ENCODE measurements at regions not wholly inside any gene's neighbourhood (a gene's known extent, or its start where the extent isn't known, plus 50 kb on each side); places are given as distances from the start of the nearest gene placed in this dataset.

- Histone ChIP-seq H3K27ac (ENCODE audit: insufficient read depth, low read length) (no peak overlapping the region), H2BK20ac (ENCODE audit: low read depth, low read length) (no peak overlapping the region), H2AK5ac (ENCODE audit: low read depth, low read length) (no peak overlapping the region), H3K4me2 (ENCODE audit: low read depth, low read length) (no peak overlapping the region), H3K9me3 (ENCODE audit: control insufficient read depth, insufficient read depth, low read length) (0 out of 2 replicates have a peak, but pooled peaks cover 2% of the 10 kb centered on the region), H3K18ac (ENCODE audit: low read depth, low read length) (no peak overlapping the region), H3K4me1 (ENCODE audit: control insufficient read depth, insufficient read depth, low read length) (no peaks in the 10 kb centered on the region), H3K23ac (ENCODE audit: low read depth, low read length) (no peak overlapping the region), H4K8ac (ENCODE audit: low read depth in 2 of 2, low read length in 2 of 2) (no peak overlapping the region), H3K27me3 (ENCODE audit: control insufficient read depth, insufficient read depth, low read length) (no peaks in the 10 kb centered on the region), H3K9ac (ENCODE audit: low read depth, low read length) (no peak overlapping the region), H3K56ac (ENCODE audit: extremely low read depth, insufficient read depth, low read length) (no peak overlapping the region), H4K5ac (ENCODE audit: low read depth, low read length) (no peak overlapping the region), H3K4me3 (ENCODE audit: insufficient read depth, low read depth, low read length) (no peak overlapping the region), H2AK9ac (replicated peaks; ENCODE audit: low read depth, low read length, poor library complexity) (no peak overlapping the region), H4K91ac (ENCODE audit: insufficient read depth, low read depth, low read length) (no peak overlapping the region), H3K36me3 (ENCODE audit: control insufficient read depth, insufficient read depth, low read length) (no peaks in the 10 kb centered on the region), H4K20me1 (ENCODE audit: insufficient read depth, low read length) (no peaks in the 10 kb centered on the region), H3K79me1 (ENCODE audit: low read depth in 1 of 2, low read length in 2 of 2) (no peaks in the 10 kb centered on the region), H3K14ac (replicated peaks; ENCODE audit: low read depth, low read length) (no peak overlapping the region), H2BK5ac (ENCODE audit: low read depth, low read length, poor library complexity, severe bottlenecking) (no peak overlapping the region), H2BK15ac (ENCODE audit: low read depth, low read length) (no peak overlapping the region), H3K4ac (ENCODE audit: low read depth, low read length) (no peak overlapping the region), H3K9me1 (ENCODE audit: insufficient read depth, low read length) (no peaks in the 10 kb centered on the region), H2AFZ (replicated peaks; ENCODE audit: low read length, poor library complexity) (no peak overlapping the region), H2BK120ac (ENCODE audit: low read depth, low read length) (no peak overlapping the region)
- no peak for ATAC-seq (ENCODE audit: low read depth)
- dilution Hi-C loops (cut with HindIII; ENCODE audit: low sequenced_read_pairs, unreplicated experiment) (no loop called here), intact Hi-C loops (cut with micrococcal nuclease) (no loop called here), in situ Hi-C loops (cut with MboI; ENCODE audit: low sequenced_read_pairs) (no loop called here)
- POLR2A ChIA-PET (ENCODE audit: unreplicated experiment): no interaction called here
- CTCF ChIA-PET: no interaction called here
- 15% methylated on average over 4 of the region's 9 CpGs; no CpG with 5 or more reads in 1 of the 2 experiments for WGBS, 2 experiments (ENCODE audit: extremely low coverage in 2 of 2, insufficient read length in 1 of 2)
- TF ChIP-seq CTCF (conservative IDR thresholded peaks at IDR 0.05; ENCODE audit: low read depth, low read length) (no peak), CHD1 (IDR thresholded peaks at IDR 0.05; ENCODE audit: low read depth, low read length) (no peak), MXI1 (IDR thresholded peaks at IDR 0.05; ENCODE audit: borderline replicate concordance, low read depth, low read length) (no peak), USF2 (IDR thresholded peaks at IDR 0.05; ENCODE audit: low read depth, low read length) (no peak), SMC3 (IDR thresholded peaks at IDR 0.05; ENCODE audit: low read depth, low read length) (no peak), FOS (IDR thresholded peaks at IDR 0.05; ENCODE audit: low read depth, low read length) (no peak), MAFK (IDR thresholded peaks at IDR 0.05; ENCODE audit: low read depth, low read length) (no peak), NFE2L2 (IDR thresholded peaks at IDR 0.05; ENCODE audit: low read depth, low read length) (no peak), BHLHE40 (IDR thresholded peaks at IDR 0.05; ENCODE audit: low read depth, low read length) (no peak), RCOR1 (IDR thresholded peaks at IDR 0.05; ENCODE audit: insufficient replicate concordance, low read length) (no peak), RFX5 (IDR thresholded peaks at IDR 0.05; ENCODE audit: low read depth, low read length) (no peak), RAD21 (IDR thresholded peaks at IDR 0.05; ENCODE audit: low read length) (no peak)
- TF ChIP-seq, protein P1, sequence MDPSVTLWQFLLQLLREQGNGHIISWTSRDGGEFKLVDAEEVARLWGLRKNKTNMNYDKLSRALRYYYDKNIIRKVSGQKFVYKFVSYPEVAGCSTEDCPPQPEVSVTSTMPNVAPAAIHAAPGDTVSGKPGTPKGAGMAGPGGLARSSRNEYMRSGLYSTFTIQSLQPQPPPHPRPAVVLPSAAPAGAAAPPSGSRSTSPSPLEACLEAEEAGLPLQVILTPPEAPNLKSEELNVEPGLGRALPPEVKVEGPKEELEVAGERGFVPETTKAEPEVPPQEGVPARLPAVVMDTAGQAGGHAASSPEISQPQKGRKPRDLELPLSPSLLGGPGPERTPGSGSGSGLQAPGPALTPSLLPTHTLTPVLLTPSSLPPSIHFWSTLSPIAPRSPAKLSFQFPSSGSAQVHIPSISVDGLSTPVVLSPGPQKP (IDR thresholded peaks at IDR 0.05; ENCODE audit: borderline replicate concordance, low read depth, low read length): no peak
- DNase-seq: no peak
- no TSS peak for BruUV-seq (replicated peaks)
Measured at GRCh38 chr15:93189561-93189960, 100.5 kb upstream of the RGMA start.
